HG03103 (cell line): ENCODE measurements at regions not wholly inside any gene's neighbourhood (a gene's known extent, or its start where the extent isn't known, plus 50 kb on each side); places are given as distances from the start of the nearest gene placed in this dataset.
"Not testable (repeated sequence)": the region's sequence is repeated elsewhere in the genome, so short reads cannot be mapped to it uniquely, and the experiment has no call there.

ENCODE experiments used
- ATAC-seq: cut with Tn5 transposase; IDR thresholded peaks from one replicate; pipeline ENCODE4 v1.9.1; 2021; ENCODE audit warnings: low read depth; ENCODE audit not compliant: unreplicated experiment

- no peak for ATAC-seq
These were observed 61.1 kb upstream of the VAMP7 start for GRCh38 chrX:155819966-155820491.

- ATAC-seq, result no peak
These were observed 61.6 kb upstream of the VAMP7 start for GRCh38 chrX:155819525-155819924.

GRCh38 chrX:155814391-155814790 is 66.8 kb upstream of the VAMP7 start:
- ATAC-seq, result not testable (repeated sequence)

- no peak for ATAC-seq
These were observed 101.3 kb upstream of the VAMP7 start for GRCh38 chrX:155779831-155780230.

GRCh38 chrX:155778844-155779553 is 102.1 kb upstream of the VAMP7 start:
- ATAC-seq, result no peak

GRCh38 chrX:155774387-155774786 is 106.8 kb upstream of the VAMP7 start:
- no peak for ATAC-seq

- ATAC-seq, result no peak
These were observed 113.0 kb upstream of the VAMP7 start for GRCh38 chrX:155767876-155768769.

- peak; percentile 54 for ATAC-seq
These were observed 113.9 kb upstream of the VAMP7 start for GRCh38 chrX:155767051-155767875.

- ATAC-seq, result no peak
These were observed 114.8 kb upstream of the VAMP7 start for GRCh38 chrX:155766321-155766720.

- no peak for ATAC-seq
These were observed 120.0 kb upstream of the VAMP7 start for GRCh38 chrX:155761185-155761584.

- no peak for ATAC-seq
These were observed 123.9 kb upstream of the VAMP7 start for GRCh38 chrX:155757046-155757759.

GRCh38 chrX:155755706-155756337 is 125.3 kb upstream of the VAMP7 start:
- no peak for ATAC-seq

- no peak for ATAC-seq
These were observed 130.0 kb upstream of the VAMP7 start for GRCh38 chrX:155751131-155751530.

- ATAC-seq, result no peak
These were observed 133.6 kb upstream of the VAMP7 start for GRCh38 chrX:155747520-155747919.

- no peak for ATAC-seq
These were observed 133.0 kb upstream of the TMLHE start for GRCh38 chrX:155745792-155746191.

GRCh38 chrX:155744534-155744933 is 131.8 kb upstream of the TMLHE start:
- ATAC-seq, result no peak

GRCh38 chrX:155728335-155728734 is 115.6 kb upstream of the TMLHE start:
- not testable (repeated sequence) for ATAC-seq

GRCh38 chrX:155718972-155719586 is 106.3 kb upstream of the TMLHE start:
- ATAC-seq, result no peak

GRCh38 chrX:155715141-155715540 is 102.4 kb upstream of the TMLHE start:
- no peak for ATAC-seq
